ENCODE measurements at regions not wholly inside any gene's neighbourhood (a gene's known extent, or its start where the extent isn't known, plus 50 kb on each side); places are given as distances from the start of the nearest gene placed in this dataset.
"Not testable (repeated sequence)": the region's sequence is repeated elsewhere in the genome, so short reads cannot be mapped to it uniquely, and the experiment has no call there.

- peak; percentile 32 for DNase-seq (ENCODE audit: low read depth)
These were observed 56.1 kb upstream of the ZNF300 start for GRCh38 chr5:150960791-150961396.

- not testable (repeated sequence) for DNase-seq (ENCODE audit: low read depth)
These were observed 55.5 kb upstream of the ZNF300 start for GRCh38 chr5:150960323-150960722.
